Heart right ventricle (tissue), 16 donors: ENCODE measurements at regions not wholly inside any gene's neighbourhood (a gene's known extent, or its start where the extent isn't known, plus 50 kb on each side); places are given as distances from the start of the nearest gene placed in this dataset.

Experiments used
- ATAC-seq, 8 donors: fragments of 200-7000 bp; cut with Tn5 transposase; one replicate each; pipeline ENCODE4 v1.9.1; 2020; ENCODE audit warnings: mild to moderate bottlenecking in 8 of 8, moderate library complexity in 8 of 8, moderate number of reproducible peaks in 1 of 8
- DNase-seq, 2 donors: peaks; one replicate each; pipeline ENCODE4 v3.0.0-alpha.2; 2020
- H3K27ac ChIP-seq, 10 donors: fragments of 200-600 bp; sonication (generic) in 2 of 10; one replicate each; pipeline versions ENCODE4 v1.5.0 to v1.8.0; 2020 to 2022; ENCODE audit warnings: mild to moderate bottlenecking in 3 of 10
- H3K27me3 ChIP-seq, 7 donors: fragments of 200-600 bp; one replicate each; pipeline ENCODE4 v1.8.0; 2021 to 2022; ENCODE audit warnings: mild to moderate bottlenecking in 2 of 7
- H3K36me3 ChIP-seq, 9 donors: fragments of 200-600 bp; sonication (generic) in 1 of 9; one replicate each; pipeline versions ENCODE4 v1.5.0 to v1.8.0; 2020 to 2022; ENCODE audit warnings: mild to moderate bottlenecking in 2 of 9
- H3K4me1 ChIP-seq, 9 donors: fragments of 200-600 bp; sonication (generic) in 1 of 9; one replicate each; pipeline versions ENCODE4 v1.5.0 to v1.8.0; 2020 to 2022; ENCODE audit warnings: mild to moderate bottlenecking in 4 of 9
- H3K4me3 ChIP-seq, 10 donors: fragments of 200-600 bp; sonication (generic) in 2 of 10; one replicate each; pipeline versions ENCODE4 v1.5.0 to v1.8.0; 2020 to 2022; ENCODE audit warnings: mild to moderate bottlenecking in 7 of 10, moderate library complexity in 2 of 10
- H3K9me3 ChIP-seq, 11 donors: fragments of 200-600 bp in 10 of 11; sonication (generic) in 2 of 11; one replicate each; pipeline versions ENCODE4 v1.5.0 to v1.8.0; 2013 to 2022; ENCODE audit warnings: mild to moderate bottlenecking in 2 of 11, control low read depth in 1 of 11, moderate library complexity in 1 of 11
- CTCF ChIP-seq, 9 donors: fragments of 200-600 bp; sonication (generic) in 2 of 9; IDR thresholded peaks; one replicate each; pipeline versions ENCODE4 v1.5.0 to v1.8.0; 2021 to 2022; ENCODE audit warnings: antibody characterized with exemption in 9 of 9, mild to moderate bottlenecking in 5 of 9, moderate library complexity in 1 of 9
- WGBS, 2 donors: extraction: QIAGEN DNeasy Blood & Tissue Kit; methylation state at CpG; one replicate each; pipeline ENCODE4 v1.1.7; 2013; ENCODE audit warnings: inconsistent platforms in 1 of 2; 5-methylcytosine and 5-hydroxymethylcytosine counted together
- intact Hi-C, 10 donors: fragments of 100-400 bp; cut with DNase I; formaldehyde crosslinking; loops; one replicate each; pipeline versions ENCODE4 v1.11.1 to v1.14.2; 2022
- donor health status: Arrhythmogenic right ventricular cardiomyopathy.
- donor health status: ischemic (EF 13 %, LVEDD 7.1; RV severe dilation, severe dysfunction).
- donor health status: healthy with polysubstance abuse.
- donor health status: DM: no; HTN: yes; CAD: no.
- donor health status: DM: no; HTN: no; CAD: no.
- donor health status: ischemic (EF 25% LVEDD 6.9; RV normal size, moderate dysfunction).
- donor health status: ischemic (EF 25% LVEDD 5.7; RV mildly dilated, moderate dysfunction).
- donor health status: healthy.
- donor health status: DM: yes; HTN: yes; CAD: no.
- donor health status: Ischemic cardiomyopathy.
- donor health status: ischemic (EF 35%, LVEDD 5.7; RV mildly dilated, moderate dysfunction).
- donor health status: nonischemic (EF 11% LVEDD 7.7; RV severe dilation, severe dysfunction).
- donor health status: DM: yes; HTN: yes; CAD: no.
- donor health status: PGD.
- donor health status: ischemic (EF 29% LVEDD 5.4; RV normal size, mild dysfunction).
- donor health status: nonischemic (EF 23%, LVEDD 6.1; RV moderate dilation, normal function).

- ATAC-seq (no peak), DNase-seq (no peak)
- Histone ChIP-seq H3K36me3 (no peaks in the 10 kb centered on the region), H3K9me3 (peaks cover 0 to under 1% (median 0%) of the 10 kb centered on the region in 11 donors), H3K4me3 (no peak overlapping the region), H3K4me1 (no peaks in the 10 kb centered on the region), H3K27me3 (no peaks in the 10 kb centered on the region), H3K27ac (no peak overlapping the region)
- TF ChIP-seq CTCF (IDR thresholded peaks at IDR 0.05) = no peak
- 55 to 57% methylated on average over 1 of the region's 1 CpG for WGBS, 2 donors
- intact Hi-C loops = no loop called here
These were observed 366.7 kb upstream of the CTNND2 start for GRCh38 chr5:12270914-12271313.

GRCh38 chr5:12269164-12269563 is 364.9 kb upstream of the CTNND2 start:
- ATAC-seq (no peak), DNase-seq (no peak)
- TF ChIP-seq CTCF (IDR thresholded peaks at IDR 0.05) = no peak
- Histone ChIP-seq H3K27me3 (no peaks in the 10 kb centered on the region), H3K4me1 (no peaks in the 10 kb centered on the region), H3K27ac (no peak overlapping the region), H3K36me3 (no peaks in the 10 kb centered on the region), H3K9me3 (peaks cover 0 to 8% (median 0%) of the 10 kb centered on the region in 11 donors), H3K4me3 (no peak overlapping the region)
- WGBS, 2 donors = 70 to 71% methylated on average over 3 of the region's 3 CpGs
- intact Hi-C loops = no loop called here

GRCh38 chr5:12258549-12258948 is 354.3 kb upstream of the CTNND2 start:
- Histone ChIP-seq H3K36me3 (no peaks in the 10 kb centered on the region), H3K4me3 (no peak overlapping the region), H3K27ac (no peak overlapping the region), H3K27me3 (no peaks in the 10 kb centered on the region), H3K9me3 (peaks cover 0 to 24% (median 0%) of the 10 kb centered on the region in 11 donors), H3K4me1 (no peaks in the 10 kb centered on the region)
- intact Hi-C loops = no loop called here
- ATAC-seq (no peak), DNase-seq (no peak)
- TF ChIP-seq CTCF (IDR thresholded peaks at IDR 0.05) = no peak
- 73 to 76% methylated on average over 2 of the region's 2 CpGs for WGBS, 2 donors

- Histone ChIP-seq H3K27me3 (no peaks in the 10 kb centered on the region), H3K36me3 (no peaks in the 10 kb centered on the region)
- intact Hi-C loops = no loop called here
These were observed 346.2 kb upstream of the CTNND2 start for GRCh38 chr5:12250454-12250853.

More at GRCh38 chr5:12250454-12250853, 346.2 kb upstream of the CTNND2 start:
- H3K27ac ChIP-seq = no peak overlapping the region
- DNase-seq (no peak), ATAC-seq (no peak)
- whole genome bisulfite sequencing, 2 donors = 79 to 82% methylated on average over 2 of the region's 2 CpGs
- H3K4me1 ChIP-seq = no peaks in the 10 kb centered on the region
- H3K9me3 ChIP-seq = peaks cover 0 to 20% (median 0%) of the 10 kb centered on the region in 11 donors
- no peak for TF ChIP-seq CTCF (IDR thresholded peaks at IDR 0.05)
- no peak overlapping the region for H3K4me3 ChIP-seq
